B cell (primary cell): ENCODE measurements at regions not wholly inside any gene's neighbourhood (a gene's known extent, or its start where the extent isn't known, plus 50 kb on each side); places are given as distances from the start of the nearest gene placed in this dataset.

Experiments
- ATAC-seq: fragments of 200-7000 bp; cut with Tn5 transposase; one replicate; pipeline ENCODE4 v1.10.0; 2021; ENCODE audit warnings: low read depth, mild to moderate bottlenecking, moderate number of reproducible peaks, moderate library complexity
- CTCF ChIA-PET: fragments of 350-600 bp; sonication (Branson Sonifier 250); formaldehyde crosslinking; loops from one replicate; lab custom pipeline; 2021; ENCODE audit warnings: antibody characterized with exemption, inconsistent platforms; lab: Charles Lee
- POLR2A ChIA-PET: fragments of 350-600 bp; sonication (Branson Sonifier 250); formaldehyde crosslinking; loops from one replicate; lab custom pipeline; 2021; ENCODE audit warnings: antibody characterized with exemption; lab: Charles Lee
- DNase-seq: peaks from one replicate; pipeline ENCODE4 v3.0.0; 2013
- H2AFZ ChIP-seq: 2 replicates; pipeline ENCODE4 v1.6.1; 2012; ENCODE audit warnings: mild to moderate bottlenecking, low read depth, low read length; ENCODE audit not compliant: insufficient read depth, poor library complexity, severe bottlenecking
- H3K27ac ChIP-seq, 2 donors: 1 replicate in 1 of 2; 2 replicates in 1 of 2; pipeline ENCODE4 v1.5.1; 2012 to 2013; ENCODE audit warnings: low read length in 2 of 2, mild to moderate bottlenecking in 2 of 2, moderate library complexity in 1 of 2
- H3K27me3 ChIP-seq, 4 experiments: fragments of 200-600 bp in 1 of 4; sonication (generic) in 1 of 4; replicated peaks in 1 of 4; 1 replicate in 2 of 4; 2 replicates in 2 of 4; pipeline versions ENCODE4 v1.6.1 to v1.7.0; 2013 to 2016; ENCODE audit warnings: low read length in 3 of 4, mild to moderate bottlenecking in 2 of 4, mixed read lengths in 1 of 4, moderate library complexity in 1 of 4; ENCODE audit not compliant: insufficient read depth in 4 of 4, control insufficient read depth in 3 of 4; ENCODE audit errors: control extremely low read depth in 1 of 4
- H3K36me3 ChIP-seq, 2 experiments: replicated peaks in 1 of 2; 1 replicate in 1 of 2; 2 replicates in 1 of 2; pipeline versions ENCODE4 v1.6.1 to v1.7.1; 2013; ENCODE audit warnings: low read length in 1 of 2; ENCODE audit not compliant: insufficient read depth in 2 of 2, control insufficient read depth in 1 of 2; ENCODE audit errors: control extremely low read depth in 1 of 2, extremely low read depth in 1 of 2
- H3K4me1 ChIP-seq, 2 donors: fragments of 200-600 bp in 1 of 2; sonication (generic) in 1 of 2; 1 replicate in 1 of 2; 2 replicates in 1 of 2; pipeline versions ENCODE4 v1.5.1 to v1.6.1; 2013 to 2017; ENCODE audit warnings: low read length in 2 of 2; ENCODE audit not compliant: control insufficient read depth in 2 of 2, insufficient read depth in 2 of 2
- H3K4me2 ChIP-seq: replicated peaks from 2 replicates; pipeline ENCODE3; 2012; ENCODE audit warnings: mild to moderate bottlenecking, low read depth, low read length; ENCODE audit not compliant: poor library complexity, severe bottlenecking
- H3K4me3 ChIP-seq, 5 experiments: fragments of 200-600 bp in 1 of 5; sonication (generic) in 1 of 5; 1 replicate in 3 of 5; 2 replicates in 2 of 5; pipeline versions ENCODE4 v1.5.1 to v1.7.0; 2011 to 2016; ENCODE audit warnings: low read length in 4 of 5, mild to moderate bottlenecking in 4 of 5, low read depth in 2 of 5, control low read depth in 1 of 5, moderate library complexity in 1 of 5; ENCODE audit not compliant: insufficient read depth in 1 of 5; ENCODE audit errors: control extremely low read depth in 1 of 5, extremely low read depth in 1 of 5
- H3K79me2 ChIP-seq: fragments of 200-600 bp; sonication (generic); one replicate; pipeline ENCODE4 v1.6.0; 2016; ENCODE audit warnings: low read length; ENCODE audit not compliant: control insufficient read depth, insufficient read depth
- H3K9ac ChIP-seq: fragments of 200-600 bp; sonication (generic); 2 replicates; pipeline ENCODE4 v1.6.1; 2017; ENCODE audit warnings: mild to moderate bottlenecking, low read length, moderate library complexity
- H3K9me3 ChIP-seq, 3 donors: one replicate each; pipeline versions ENCODE4 v1.6.1 to v1.7.1; 2013; ENCODE audit warnings: low read length in 2 of 3; ENCODE audit not compliant: control insufficient read depth in 2 of 3, insufficient read depth in 1 of 3; ENCODE audit errors: control extremely low read depth in 1 of 3
- H4K20me1 ChIP-seq: 2 replicates; pipeline ENCODE4 v1.6.0; 2012; ENCODE audit warnings: mild to moderate bottlenecking, low read length; ENCODE audit not compliant: insufficient read depth, control insufficient read depth, poor library complexity, severe bottlenecking
- H3K27ac Mint-ChIP-seq: one replicate; pipeline ENCODE4 v1.8.0; 2021; ENCODE audit warnings: mixed read lengths
- H3K27me3 Mint-ChIP-seq: one replicate; pipeline ENCODE4 v1.8.0; 2021; ENCODE audit warnings: mixed read lengths
- H3K4me1 Mint-ChIP-seq: one replicate; pipeline ENCODE4 v1.8.0; 2021; ENCODE audit warnings: mixed read lengths
- H3K4me3 Mint-ChIP-seq: one replicate; pipeline ENCODE4 v1.8.0; 2021; ENCODE audit warnings: mixed read lengths
- H3K9me3 Mint-ChIP-seq: one replicate; pipeline ENCODE4 v1.8.0; 2022; ENCODE audit warnings: mixed read lengths; ENCODE audit not compliant: insufficient read depth
- CTCF ChIP-seq: fragments of 200-600 bp; IDR thresholded peaks from one replicate; pipeline ENCODE4 v1.8.0; 2022; ENCODE audit warnings: antibody characterized with exemption, mild to moderate bottlenecking
- EZH2 ChIP-seq: IDR thresholded peaks from 2 replicates; pipeline ENCODE4 v1.6.1; 2012; ENCODE audit warnings: borderline replicate concordance, low read depth, mild to moderate bottlenecking, moderate library complexity, low read length; ENCODE audit not compliant: insufficient read depth, poor library complexity, severe bottlenecking
- WGBS: methylation state at CpG from one replicate; pipeline ENCODE4 v1.1.5; 2013; ENCODE audit warnings: missing lambda C conversion rate; ENCODE audit not compliant: insufficient coverage; 5-methylcytosine and 5-hydroxymethylcytosine counted together
- intact Hi-C: fragments of 100-400 bp; cut with micrococcal nuclease; formaldehyde crosslinking; loops from one replicate; pipeline ENCODE4 v1.10.0; 2022

DNA sequence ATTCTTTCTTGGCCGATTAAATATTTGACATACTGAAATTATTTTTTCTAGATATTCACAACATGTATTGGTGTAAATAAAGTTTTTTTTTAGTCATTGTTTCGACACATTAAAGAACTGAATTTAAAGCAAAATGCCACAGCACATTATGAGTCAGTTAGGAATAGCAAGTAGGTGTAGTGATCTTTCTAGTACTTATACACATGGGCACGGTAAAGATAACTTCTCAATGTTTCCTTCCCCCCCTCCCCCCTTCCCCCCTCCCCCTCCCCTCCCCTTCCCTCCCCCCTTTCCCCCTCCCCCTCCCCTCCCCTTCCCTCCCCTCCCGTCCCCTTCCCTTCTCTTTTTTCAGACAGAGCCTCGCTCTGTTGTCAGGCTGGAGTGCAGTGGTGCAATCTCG, 1269.9 kb downstream of the ADGRL3 start:
- no peak for ATAC-seq
- intact Hi-C loops = no loop called here
- CTCF ChIA-PET = no interaction called here
- H3K4me3 ChIP-seq = no peak overlapping the region
- H3K79me2 ChIP-seq = no peaks in the 10 kb centered on the region
- H2AFZ ChIP-seq = no peak overlapping the region
- no peak overlapping the region for H3K27ac Mint-ChIP-seq
- POLR2A ChIA-PET = no interaction called here
- no peaks in the 10 kb centered on the region for H3K36me3 ChIP-seq
- 93% methylated on average over 2 of the region's 6 CpGs for WGBS
- no peaks in the 10 kb centered on the region for H3K27me3 ChIP-seq
- no peak overlapping the region for H3K9ac ChIP-seq
- no peaks in the 10 kb centered on the region for H3K4me1 Mint-ChIP-seq
- no peak for DNase-seq
- H3K27ac ChIP-seq = no peak overlapping the region
- no peak overlapping the region for H3K4me2 ChIP-seq
- H3K9me3 ChIP-seq = peaks cover 0 to 3% (median 0%) of the 10 kb centered on the region in 3 donors
- H4K20me1 ChIP-seq = no peaks in the 10 kb centered on the region
- no peak for TF ChIP-seq CTCF
- no peak for TF ChIP-seq EZH2
- H3K4me3 Mint-ChIP-seq = no peak overlapping the region
- no peaks in the 10 kb centered on the region for H3K27me3 Mint-ChIP-seq
- no peaks in the 10 kb centered on the region for H3K4me1 ChIP-seq
- peaks cover 3% of the 10 kb centered on the region for H3K9me3 Mint-ChIP-seq

- H3K27me3 Mint-ChIP-seq = no peaks in the 10 kb centered on the region
- Histone ChIP-seq H3K36me3 (no peaks in the 10 kb centered on the region), H3K27me3 (no peaks in the 10 kb centered on the region), H3K27ac (no peak overlapping the region), H3K79me2 (no peaks in the 10 kb centered on the region), H3K9ac (no peak overlapping the region), H3K4me1 (no peaks in the 10 kb centered on the region), H2AFZ (no peak overlapping the region), H4K20me1 (no peaks in the 10 kb centered on the region), H3K4me3 (no peak overlapping the region), H3K4me2 (no peak overlapping the region), H3K9me3 (peaks cover 0 to 3% (median 0%) of the 10 kb centered on the region in 3 donors)
- no peak for DNase-seq
- no peak for TF ChIP-seq EZH2
- no peak for TF ChIP-seq CTCF
- intact Hi-C loops = no loop called here
- H3K4me3 Mint-ChIP-seq = no peak overlapping the region
- H3K4me1 Mint-ChIP-seq = no peaks in the 10 kb centered on the region
- ChIA-PET POLR2A (no interaction called here), CTCF (no interaction called here)
- H3K27ac Mint-ChIP-seq = no peak overlapping the region
- peaks cover 6% of the 10 kb centered on the region for H3K9me3 Mint-ChIP-seq
- ATAC-seq = no peak
These were observed 1261.8 kb downstream of the ADGRL3 start for GRCh38 chr4:62461961-62462360.
